A673 (cell line): ENCODE measurements at regions not wholly inside any gene's neighbourhood (a gene's known extent, or its start where the extent isn't known, plus 50 kb on each side); places are given as distances from the start of the nearest gene placed in this dataset.

Experiments used
- BruUV-seq: library from RNA; stranded (reverse); fragments of 400-500 nt; replicated peaks from 2 replicates; lab custom pipeline; 2021; lab: Mats Ljungman, UMichigan
- CTCF ChIA-PET: fragments of 300-600 bp; sonication (Branson Sonifier 250); formaldehyde crosslinking; loops from one replicate; lab custom pipeline; 2022; ENCODE audit warnings: antibody characterized with exemption; lab: Charles Lee
- POLR2A ChIA-PET: fragments of 300-600 bp; sonication (Branson Sonifier 250); formaldehyde crosslinking; loops from one replicate; lab custom pipeline; 2022; ENCODE audit warnings: antibody characterized with exemption; ENCODE audit not compliant: low non-redundant PET; lab: Charles Lee
- DNase-seq: peaks from one replicate; pipeline ENCODE4 v3.0.0-alpha.2; 2015; ENCODE audit warnings: low spot score
- H3K27ac ChIP-seq: fragments of 200-600 bp; sonication (generic); 2 replicates; pipeline ENCODE4 v1.5.1; 2016; ENCODE audit warnings: mixed run types, low read depth, mild to moderate bottlenecking, mixed read lengths, antibody characterized with exemption, low read length; ENCODE audit not compliant: poor library complexity, severe bottlenecking
- H3K27me3 ChIP-seq: fragments of 200-600 bp; sonication (generic); replicated peaks from 2 replicates; pipeline ENCODE4 v1.6.1; 2017; ENCODE audit warnings: mixed run types, low read depth, mild to moderate bottlenecking, mixed read lengths, antibody characterized with exemption, low read length; ENCODE audit not compliant: insufficient read depth, poor library complexity
- H3K36me3 ChIP-seq: fragments of 200-600 bp; sonication (generic); 2 replicates; pipeline ENCODE4 v1.6.1; 2016; ENCODE audit warnings: mixed run types, mild to moderate bottlenecking, mixed read lengths, antibody characterized with exemption, low read length; ENCODE audit not compliant: insufficient read depth, poor library complexity, severe bottlenecking
- H3K4me1 ChIP-seq: fragments of 200-600 bp; sonication (generic); 2 replicates; pipeline ENCODE4 v1.6.1; 2017; ENCODE audit warnings: mixed run types, mild to moderate bottlenecking, mixed read lengths, antibody characterized with exemption, low read length; ENCODE audit not compliant: insufficient read depth, poor library complexity, severe bottlenecking
- H3K4me3 ChIP-seq: fragments of 200-600 bp; sonication (generic); 2 replicates; pipeline ENCODE4 v1.5.1; 2016; ENCODE audit warnings: low read depth, mixed run types, mild to moderate bottlenecking, mixed read lengths, low read length; ENCODE audit not compliant: poor library complexity, severe bottlenecking
- H3K9me3 ChIP-seq: fragments of 200-600 bp; sonication (generic); 2 replicates; pipeline ENCODE4 v1.6.1; 2016; ENCODE audit warnings: mixed run types, low read depth, mild to moderate bottlenecking, mixed read lengths, antibody characterized with exemption, low read length; ENCODE audit not compliant: poor library complexity, severe bottlenecking
- EZH2 ChIP-seq: fragments of 200-600 bp; sonication (generic); IDR thresholded peaks from 2 replicates; pipeline ENCODE4 v1.6.1; 2017; ENCODE audit warnings: borderline replicate concordance, low read depth, mild to moderate bottlenecking, mixed read lengths, antibody characterized with exemption, low read length; ENCODE audit not compliant: poor library complexity, severe bottlenecking
- intact Hi-C: fragments of 100-400 bp; cut with micrococcal nuclease; formaldehyde crosslinking; loops from one replicate; pipeline ENCODE4 v1.10.0; 2022; ENCODE audit not compliant: unreplicated experiment
- TF ChIP-seq, protein P1 (sequence below): fragments of 300-800, 200-600 bp; sonication (generic); conservative IDR thresholded peaks from 2 replicates; pipeline ENCODE4 v1.5.1; 2017; ENCODE audit warnings: low read depth, mild to moderate bottlenecking, antibody characterized with exemption, low read length, moderate library complexity, mixed read lengths

GRCh38 chr12:127296591-127296990, 970.4 kb upstream of the TMEM132C start:
- Histone ChIP-seq H3K4me1 (peaks cover 14% of the 10 kb centered on the region), H3K9me3 (peaks cover 13% of the 10 kb centered on the region), H3K4me3 (no peak overlapping the region), H3K27me3 (no peaks in the 10 kb centered on the region), H3K36me3 (no peaks in the 10 kb centered on the region), H3K27ac (no peak overlapping the region)
- intact Hi-C loops = loop anchor here (10.0 kb wide), 2 partner anchors 362 to 378 kb away; no protein-coding TSS in a partner anchor
- ChIA-PET POLR2A (no interaction called here), CTCF (no interaction called here)
- no TSS peak for BruUV-seq
- TF ChIP-seq, protein P1, sequence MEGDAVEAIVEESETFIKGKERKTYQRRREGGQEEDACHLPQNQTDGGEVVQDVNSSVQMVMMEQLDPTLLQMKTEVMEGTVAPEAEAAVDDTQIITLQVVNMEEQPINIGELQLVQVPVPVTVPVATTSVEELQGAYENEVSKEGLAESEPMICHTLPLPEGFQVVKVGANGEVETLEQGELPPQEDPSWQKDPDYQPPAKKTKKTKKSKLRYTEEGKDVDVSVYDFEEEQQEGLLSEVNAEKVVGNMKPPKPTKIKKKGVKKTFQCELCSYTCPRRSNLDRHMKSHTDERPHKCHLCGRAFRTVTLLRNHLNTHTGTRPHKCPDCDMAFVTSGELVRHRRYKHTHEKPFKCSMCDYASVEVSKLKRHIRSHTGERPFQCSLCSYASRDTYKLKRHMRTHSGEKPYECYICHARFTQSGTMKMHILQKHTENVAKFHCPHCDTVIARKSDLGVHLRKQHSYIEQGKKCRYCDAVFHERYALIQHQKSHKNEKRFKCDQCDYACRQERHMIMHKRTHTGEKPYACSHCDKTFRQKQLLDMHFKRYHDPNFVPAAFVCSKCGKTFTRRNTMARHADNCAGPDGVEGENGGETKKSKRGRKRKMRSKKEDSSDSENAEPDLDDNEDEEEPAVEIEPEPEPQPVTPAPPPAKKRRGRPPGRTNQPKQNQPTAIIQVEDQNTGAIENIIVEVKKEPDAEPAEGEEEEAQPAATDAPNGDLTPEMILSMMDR = no peak
- no peak for TF ChIP-seq EZH2
- DNase-seq = no peak

DNA sequence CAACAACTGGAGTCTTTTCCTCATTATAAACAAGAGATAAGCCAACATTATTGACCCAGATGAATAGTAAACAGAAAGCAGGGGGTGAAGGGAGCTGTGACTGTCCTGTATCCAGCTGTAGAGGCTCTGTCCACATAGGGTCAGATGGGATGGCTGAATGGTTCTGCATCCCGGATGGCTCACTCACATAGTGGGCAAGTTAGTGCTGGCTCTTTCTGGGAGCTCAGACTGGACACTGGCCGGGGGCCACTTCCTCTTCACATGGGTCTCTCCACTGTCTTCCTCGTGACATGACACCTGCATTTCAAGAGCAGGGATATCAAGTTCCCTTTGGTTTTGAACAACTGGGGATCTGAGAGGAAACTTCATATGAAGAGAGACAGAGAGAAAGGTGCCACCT, 969.6 kb upstream of the TMEM132C start:
- CTCF ChIA-PET = no interaction called here
- intact Hi-C loops = loop anchor here (10.0 kb wide), 2 partner anchors 363 to 377 kb away; no protein-coding TSS in a partner anchor
- no peak overlapping the region for H3K4me3 ChIP-seq

GRCh38 chr12:127300075-127300474, 966.9 kb upstream of the TMEM132C start:
- H3K27me3 ChIP-seq = no peaks in the 10 kb centered on the region
- intact Hi-C loops = no loop called here
- no peaks in the 10 kb centered on the region for H3K36me3 ChIP-seq
- no TSS peak for BruUV-seq
- peaks cover 13% of the 10 kb centered on the region for H3K9me3 ChIP-seq
- no peak overlapping the region for H3K27ac ChIP-seq
- H3K4me3 ChIP-seq = no peak overlapping the region
- TF ChIP-seq, protein P1 = no peak
- no peak for TF ChIP-seq EZH2
- CTCF ChIA-PET = no interaction called here
- POLR2A ChIA-PET = no interaction called here
- DNase-seq = no peak
- H3K4me1 ChIP-seq = no peaks in the 10 kb centered on the region

More for the DNA sequence above, 969.6 kb upstream of the TMEM132C start:
- BruUV-seq = no TSS peak
- peaks cover 14% of the 10 kb centered on the region for H3K4me1 ChIP-seq
- DNase-seq = no peak
- H3K27me3 ChIP-seq = no peaks in the 10 kb centered on the region
- POLR2A ChIA-PET = no interaction called here
- TF ChIP-seq EZH2 = no peak
- TF ChIP-seq, protein P1 = no peak
- H3K9me3 ChIP-seq = peaks cover 13% of the 10 kb centered on the region
- H3K36me3 ChIP-seq = no peaks in the 10 kb centered on the region
- no peak overlapping the region for H3K27ac ChIP-seq
